Ascending aorta (tissue), 2 donors: ENCODE measurements at regions not wholly inside any gene's neighbourhood (a gene's known extent, or its start where the extent isn't known, plus 50 kb on each side); places are given as distances from the start of the nearest gene placed in this dataset.

Experiments
- DNase-seq, 2 donors: peaks; one replicate each; pipeline ENCODE4 v3.0.0-alpha.2; 2019; ENCODE audit warnings: low spot score in 2 of 2
- H3K27ac ChIP-seq, 2 donors: fragments of 200-600 bp; sonication (generic); one replicate each; pipeline ENCODE4 v1.5.1; 2016 to 2017; ENCODE audit warnings: mild to moderate bottlenecking in 1 of 2
- H3K27me3 ChIP-seq: fragments of 200-600 bp; sonication (generic); one replicate; pipeline ENCODE4 v1.5.1; 2017
- H3K36me3 ChIP-seq, 2 donors: fragments of 200-600 bp; sonication (generic); one replicate each; pipeline ENCODE4 v1.5.1; 2016
- H3K4me1 ChIP-seq, 2 donors: fragments of 200-600 bp; sonication (generic); one replicate each; pipeline ENCODE4 v1.5.1; 2016 to 2017; ENCODE audit warnings: mild to moderate bottlenecking in 1 of 2
- H3K4me3 ChIP-seq, 2 donors: fragments of 200-600 bp; sonication (generic); one replicate each; pipeline ENCODE4 v1.5.1; 2016 to 2017; ENCODE audit warnings: mild to moderate bottlenecking in 1 of 2
- H3K9me3 ChIP-seq, 2 donors: fragments of 200-600 bp; sonication (generic); one replicate each; pipeline ENCODE4 v1.5.1; 2016
- intact Hi-C: fragments of 100-400 bp; cut with DNase I; formaldehyde crosslinking; loops from one replicate; pipeline ENCODE4 v1.15.1; 2023
- TF ChIP-seq, protein P1 (sequence below), 3 experiments: fragments of 200-600 bp in 2 of 3; fragments of 450-650 bp in 1 of 3; sonication (generic) in 2 of 3; IDR thresholded peaks; one replicate each; pipeline ENCODE4 v1.5.1; 2016 to 2019; ENCODE audit warnings: antibody characterized with exemption in 3 of 3, mild to moderate bottlenecking in 1 of 3, moderate library complexity in 1 of 3

GRCh38 chr1:115214098-115214497 is 124.0 kb downstream of the NGF start:
- intact Hi-C loops, result no loop called here
- H3K9me3 ChIP-seq, result no peaks in the 10 kb centered on the region
- H3K4me3 ChIP-seq, result no peak overlapping the region
- TF ChIP-seq, protein P1, sequence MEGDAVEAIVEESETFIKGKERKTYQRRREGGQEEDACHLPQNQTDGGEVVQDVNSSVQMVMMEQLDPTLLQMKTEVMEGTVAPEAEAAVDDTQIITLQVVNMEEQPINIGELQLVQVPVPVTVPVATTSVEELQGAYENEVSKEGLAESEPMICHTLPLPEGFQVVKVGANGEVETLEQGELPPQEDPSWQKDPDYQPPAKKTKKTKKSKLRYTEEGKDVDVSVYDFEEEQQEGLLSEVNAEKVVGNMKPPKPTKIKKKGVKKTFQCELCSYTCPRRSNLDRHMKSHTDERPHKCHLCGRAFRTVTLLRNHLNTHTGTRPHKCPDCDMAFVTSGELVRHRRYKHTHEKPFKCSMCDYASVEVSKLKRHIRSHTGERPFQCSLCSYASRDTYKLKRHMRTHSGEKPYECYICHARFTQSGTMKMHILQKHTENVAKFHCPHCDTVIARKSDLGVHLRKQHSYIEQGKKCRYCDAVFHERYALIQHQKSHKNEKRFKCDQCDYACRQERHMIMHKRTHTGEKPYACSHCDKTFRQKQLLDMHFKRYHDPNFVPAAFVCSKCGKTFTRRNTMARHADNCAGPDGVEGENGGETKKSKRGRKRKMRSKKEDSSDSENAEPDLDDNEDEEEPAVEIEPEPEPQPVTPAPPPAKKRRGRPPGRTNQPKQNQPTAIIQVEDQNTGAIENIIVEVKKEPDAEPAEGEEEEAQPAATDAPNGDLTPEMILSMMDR (IDR thresholded peaks at IDR 0.05), result no peak
- peaks cover 0 to 5% of the 10 kb centered on the region in 2 donors for H3K4me1 ChIP-seq
- DNase-seq, result no peak
- H3K27me3 ChIP-seq, result no peaks in the 10 kb centered on the region
- no peaks in the 10 kb centered on the region for H3K36me3 ChIP-seq
- H3K27ac ChIP-seq, result no peak overlapping the region

GRCh38 chr1:115213130-115213529 is 123.8 kb upstream of the TSPAN2 start:
- no peak for DNase-seq
- Histone ChIP-seq H3K9me3 (no peaks in the 10 kb centered on the region), H3K27ac (no peak overlapping the region), H3K4me3 (no peak overlapping the region), H3K4me1 (peaks cover 0 to 5% of the 10 kb centered on the region in 2 donors), H3K36me3 (no peaks in the 10 kb centered on the region), H3K27me3 (no peaks in the 10 kb centered on the region)
- intact Hi-C loops, result no loop called here
- TF ChIP-seq, protein P1 (IDR thresholded peaks at IDR 0.05), result no peak

GRCh38 chr1:115211071-115211745 is 121.9 kb upstream of the TSPAN2 start:
- H3K27me3 ChIP-seq, result no peaks in the 10 kb centered on the region
- no peak overlapping the region for H3K27ac ChIP-seq
- TF ChIP-seq, protein P1 (IDR thresholded peaks at IDR 0.05), result no peak
- no peaks in the 10 kb centered on the region for H3K9me3 ChIP-seq
- peaks cover 0 to 5% of the 10 kb centered on the region in 2 donors for H3K4me1 ChIP-seq
- H3K4me3 ChIP-seq, result no peak overlapping the region
- no peak for DNase-seq
- no peaks in the 10 kb centered on the region for H3K36me3 ChIP-seq
- intact Hi-C loops, result no loop called here

DNA sequence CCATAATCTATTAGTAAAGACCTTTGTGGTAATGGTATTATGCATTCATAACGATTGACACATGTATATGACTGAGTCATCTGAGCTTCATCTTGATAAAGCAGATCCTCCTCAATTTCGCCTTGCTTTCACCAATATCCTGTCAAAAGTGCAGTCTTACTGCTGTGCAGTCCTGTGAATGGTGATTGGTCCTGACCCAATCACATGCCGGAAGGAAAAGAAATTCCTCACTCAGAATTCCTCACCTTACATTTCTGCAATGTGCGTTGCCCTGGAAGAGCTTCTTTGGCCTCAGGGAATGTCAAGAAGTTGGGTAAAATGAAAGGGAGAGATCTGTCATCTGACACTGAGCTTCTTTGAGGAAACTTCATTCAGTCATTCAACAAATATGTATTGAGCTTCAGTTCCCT is 121.0 kb upstream of the TSPAN2 start:
- H3K4me1 ChIP-seq, result peaks cover 0 to 5% of the 10 kb centered on the region in 2 donors
- no peak overlapping the region for H3K27ac ChIP-seq
- H3K27me3 ChIP-seq, result no peaks in the 10 kb centered on the region
- TF ChIP-seq, protein P1 (IDR thresholded peaks at IDR 0.05), result no peak
- no peak for DNase-seq
- intact Hi-C loops, result no loop called here
- no peaks in the 10 kb centered on the region for H3K9me3 ChIP-seq
- no peak overlapping the region for H3K4me3 ChIP-seq
- no peaks in the 10 kb centered on the region for H3K36me3 ChIP-seq

GRCh38 chr1:115204513-115204912 is 115.2 kb upstream of the TSPAN2 start:
- H3K9me3 ChIP-seq, result peaks cover 0 to 15% of the 10 kb centered on the region in 2 donors
- peaks cover 0 to 4% of the 10 kb centered on the region in 2 donors for H3K4me1 ChIP-seq
- TF ChIP-seq, protein P1 (IDR thresholded peaks at IDR 0.05), result no peak
- intact Hi-C loops, result no loop called here
- H3K27ac ChIP-seq, result no peak overlapping the region
- H3K4me3 ChIP-seq, result no peak overlapping the region
- H3K36me3 ChIP-seq, result no peaks in the 10 kb centered on the region
- H3K27me3 ChIP-seq, result no peaks in the 10 kb centered on the region
- DNase-seq, result no peak
